Colonic mucosa (tissue), 4 donors: ENCODE measurements at regions not wholly inside any gene's neighbourhood (a gene's known extent, or its start where the extent isn't known, plus 50 kb on each side); places are given as distances from the start of the nearest gene placed in this dataset.

ENCODE experiments used
- DNase-seq: peaks from one replicate; pipeline ENCODE4 v3.0.0-alpha.2; 2020
- H3K27ac ChIP-seq: fragments of 200-600 bp; one replicate; pipeline ENCODE4 v1.8.0; 2021
- H3K27me3 ChIP-seq: fragments of 200-600 bp; one replicate; pipeline ENCODE4 v1.8.0; 2021
- H3K36me3 ChIP-seq: fragments of 200-600 bp; one replicate; pipeline ENCODE4 v1.8.0; 2021
- H3K4me1 ChIP-seq: fragments of 200-600 bp; one replicate; pipeline ENCODE4 v1.8.0; 2021; ENCODE audit warnings: mild to moderate bottlenecking
- H3K4me3 ChIP-seq: fragments of 200-600 bp; one replicate; pipeline ENCODE4 v1.8.0; 2021
- H3K9ac ChIP-seq, 2 donors: one replicate each; pipeline ENCODE4 v1.7.0; 2013; ENCODE audit warnings: control low read depth in 2 of 2, low read depth in 2 of 2, low read length in 2 of 2
- H3K9me3 ChIP-seq: fragments of 200-600 bp; one replicate; pipeline ENCODE4 v1.8.0; 2021
- intact Hi-C: fragments of 100-400 bp; cut with DNase I; formaldehyde crosslinking; loops from one replicate; pipeline ENCODE4 v1.14.1; 2022
- TF ChIP-seq, protein P1 (sequence below): fragments of 200-600 bp; IDR thresholded peaks from one replicate; pipeline ENCODE4 v1.8.0; 2022; ENCODE audit warnings: antibody characterized with exemption, mild to moderate bottlenecking
- donor health status: healthy.
- donor health status: DM: no; HTN: no; CAD: no.
- donor health status: DM: no; HTN: no; CAD: no.

DNA sequence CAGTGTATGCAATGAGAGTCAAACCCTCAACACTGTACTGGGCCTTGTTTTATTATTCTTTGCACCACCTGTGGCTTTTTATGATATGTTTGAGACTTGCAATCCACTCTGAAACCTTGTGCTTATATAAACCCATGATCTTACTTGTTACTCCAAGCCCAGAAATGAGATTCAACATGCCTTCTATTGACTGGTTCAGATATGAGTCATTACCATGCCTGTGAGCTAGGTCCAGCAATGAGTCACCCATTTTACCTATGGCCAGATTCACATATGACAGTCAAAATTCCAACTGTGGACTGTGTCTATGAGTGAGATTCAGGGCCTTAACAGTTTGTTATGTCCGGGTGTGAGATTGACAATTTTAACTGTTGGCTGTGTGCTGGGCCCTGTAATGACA is 1846.1 kb downstream of the TP53TG3F start:
- no peak for DNase-seq
- Histone ChIP-seq H3K27me3 (no peaks in the 10 kb centered on the region), H3K9ac (no peak overlapping the region), H3K4me3 (no peak overlapping the region), H3K9me3 (peaks cover 4% of the 10 kb centered on the region), H3K36me3 (no peaks in the 10 kb centered on the region), H3K4me1 (no peaks in the 10 kb centered on the region), H3K27ac (no peak overlapping the region)
- TF ChIP-seq, protein P1, sequence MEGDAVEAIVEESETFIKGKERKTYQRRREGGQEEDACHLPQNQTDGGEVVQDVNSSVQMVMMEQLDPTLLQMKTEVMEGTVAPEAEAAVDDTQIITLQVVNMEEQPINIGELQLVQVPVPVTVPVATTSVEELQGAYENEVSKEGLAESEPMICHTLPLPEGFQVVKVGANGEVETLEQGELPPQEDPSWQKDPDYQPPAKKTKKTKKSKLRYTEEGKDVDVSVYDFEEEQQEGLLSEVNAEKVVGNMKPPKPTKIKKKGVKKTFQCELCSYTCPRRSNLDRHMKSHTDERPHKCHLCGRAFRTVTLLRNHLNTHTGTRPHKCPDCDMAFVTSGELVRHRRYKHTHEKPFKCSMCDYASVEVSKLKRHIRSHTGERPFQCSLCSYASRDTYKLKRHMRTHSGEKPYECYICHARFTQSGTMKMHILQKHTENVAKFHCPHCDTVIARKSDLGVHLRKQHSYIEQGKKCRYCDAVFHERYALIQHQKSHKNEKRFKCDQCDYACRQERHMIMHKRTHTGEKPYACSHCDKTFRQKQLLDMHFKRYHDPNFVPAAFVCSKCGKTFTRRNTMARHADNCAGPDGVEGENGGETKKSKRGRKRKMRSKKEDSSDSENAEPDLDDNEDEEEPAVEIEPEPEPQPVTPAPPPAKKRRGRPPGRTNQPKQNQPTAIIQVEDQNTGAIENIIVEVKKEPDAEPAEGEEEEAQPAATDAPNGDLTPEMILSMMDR, result no peak
- intact Hi-C loops, result no loop called here

DNA sequence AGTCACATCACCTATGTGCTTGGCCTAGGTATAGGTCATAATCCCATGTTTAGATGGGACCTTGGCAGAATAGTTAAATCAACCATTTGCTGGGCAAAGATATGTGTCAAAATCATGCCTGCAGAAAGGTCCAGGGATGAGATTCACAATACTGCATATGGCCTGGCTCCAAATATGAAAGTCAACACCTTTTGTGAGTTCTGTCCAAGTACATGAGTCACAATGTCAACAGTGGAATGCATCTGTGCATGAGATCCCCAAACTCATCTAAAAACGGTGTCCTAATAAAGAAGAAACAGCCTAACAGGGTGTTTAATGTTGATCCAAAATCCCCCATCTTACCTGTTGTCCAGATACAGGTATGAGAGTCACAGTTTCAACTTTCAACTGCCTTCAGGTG is 1847.5 kb downstream of the TP53TG3F start:
- H3K4me1 ChIP-seq, result no peaks in the 10 kb centered on the region
- H3K36me3 ChIP-seq, result no peaks in the 10 kb centered on the region
- H3K9ac ChIP-seq, result no peak overlapping the region
- DNase-seq, result no peak
- TF ChIP-seq, protein P1, result no peak
- H3K27ac ChIP-seq, result no peak overlapping the region
- no peaks in the 10 kb centered on the region for H3K27me3 ChIP-seq
- peaks cover 4% of the 10 kb centered on the region for H3K9me3 ChIP-seq
- H3K4me3 ChIP-seq, result no peak overlapping the region
- intact Hi-C loops, result no loop called here

GRCh38 chr16:35308674-35309073 is 1849.3 kb downstream of the TP53TG3F start:
- no peak overlapping the region for H3K9ac ChIP-seq
- no peaks in the 10 kb centered on the region for H3K27me3 ChIP-seq
- no peak for DNase-seq
- peaks cover 4% of the 10 kb centered on the region for H3K9me3 ChIP-seq
- intact Hi-C loops, result no loop called here
- TF ChIP-seq, protein P1, result no peak
- H3K27ac ChIP-seq, result no peak overlapping the region
- no peak overlapping the region for H3K4me3 ChIP-seq
- no peaks in the 10 kb centered on the region for H3K4me1 ChIP-seq
- no peaks in the 10 kb centered on the region for H3K36me3 ChIP-seq

GRCh38 chr16:35310999-35311398 is 1851.6 kb downstream of the TP53TG3F start:
- no peak overlapping the region for H3K27ac ChIP-seq
- no peaks in the 10 kb centered on the region for H3K36me3 ChIP-seq
- H3K4me3 ChIP-seq, result no peak overlapping the region
- no peaks in the 10 kb centered on the region for H3K4me1 ChIP-seq
- H3K9ac ChIP-seq, result no peak overlapping the region
- TF ChIP-seq, protein P1, result no peak
- H3K9me3 ChIP-seq, result peaks cover 8% of the 10 kb centered on the region
- intact Hi-C loops, result no loop called here
- DNase-seq, result no peak
- no peaks in the 10 kb centered on the region for H3K27me3 ChIP-seq

DNA sequence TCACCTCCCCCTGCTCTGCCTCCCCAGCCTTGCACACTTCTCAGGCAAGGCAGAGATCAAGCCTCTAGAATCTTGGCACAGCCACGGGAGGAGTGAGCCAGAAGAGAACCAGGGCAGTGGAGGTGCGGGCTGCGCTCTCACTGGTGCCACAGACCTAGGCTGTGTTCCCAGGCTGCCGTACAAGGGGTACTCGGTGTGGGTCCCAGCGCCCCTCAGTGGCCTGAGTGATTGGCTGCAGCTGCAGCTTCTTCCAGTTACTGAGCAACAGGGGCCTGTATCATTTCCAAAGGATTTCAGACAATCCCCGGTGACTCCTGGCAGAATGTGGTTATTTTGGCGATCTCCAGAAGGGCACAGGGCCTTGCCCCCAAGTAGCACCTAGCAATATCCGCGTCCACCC is 1852.1 kb downstream of the TP53TG3F start:
- Histone ChIP-seq H3K27ac (no peak overlapping the region), H3K4me1 (no peaks in the 10 kb centered on the region), H3K9me3 (peaks cover 8% of the 10 kb centered on the region), H3K36me3 (no peaks in the 10 kb centered on the region), H3K9ac (no peak overlapping the region), H3K4me3 (no peak overlapping the region), H3K27me3 (no peaks in the 10 kb centered on the region)
- intact Hi-C loops, result no loop called here
- TF ChIP-seq, protein P1, result no peak
- DNase-seq, result no peak

- no peak for DNase-seq
- Histone ChIP-seq H3K9ac (no peak overlapping the region), H3K27ac (no peak overlapping the region), H3K9me3 (peaks cover 4% of the 10 kb centered on the region), H3K27me3 (no peaks in the 10 kb centered on the region), H3K4me3 (no peak overlapping the region), H3K36me3 (no peaks in the 10 kb centered on the region), H3K4me1 (no peaks in the 10 kb centered on the region)
- TF ChIP-seq, protein P1, result no peak
- intact Hi-C loops, result no loop called here
These were observed 1854.9 kb downstream of the TP53TG3F start for GRCh38 chr16:35314298-35314697.
